Caco-2 (cell line): ENCODE measurements at regions not wholly inside any gene's neighbourhood (a gene's known extent, or its start where the extent isn't known, plus 50 kb on each side); places are given as distances from the start of the nearest gene placed in this dataset.

Source experiments
- BruUV-seq: library from RNA; stranded (reverse); fragments of 400-500 nt; replicated peaks from 2 replicates; lab custom pipeline; 2021; lab: Mats Ljungman, UMichigan
- CTCF ChIA-PET: fragments of 300-600 bp; sonication (Branson Sonifier 250); formaldehyde crosslinking; loops from one replicate; lab custom pipeline; 2022; ENCODE audit warnings: antibody characterized with exemption; lab: Charles Lee
- POLR2A ChIA-PET: fragments of 300-600 bp; sonication (Branson Sonifier 250); formaldehyde crosslinking; loops from one replicate; lab custom pipeline; 2022; ENCODE audit warnings: antibody characterized with exemption; lab: Charles Lee
- DNase-seq, 2 experiments: peaks; one replicate each; pipeline versions ENCODE4 v3.0.0 to v3.0.0-alpha.2; 2020 to 2022
- H3K27me3 ChIP-seq: replicated peaks from 2 replicates; pipeline ENCODE4 v1.6.0; 2011; ENCODE audit warnings: low read length; ENCODE audit not compliant: control insufficient read depth, insufficient read depth
- H3K36me3 ChIP-seq: 2 replicates; pipeline ENCODE4 v1.5.1; 2011; ENCODE audit warnings: low read length; ENCODE audit not compliant: control insufficient read depth, insufficient read depth
- H3K4me1 ChIP-seq: fragments of 250-450 bp; sonication (Bioruptor Pico); 2 replicates; pipeline ENCODE4 v1.5.1; 2020; ENCODE audit warnings: mild to moderate bottlenecking
- H3K4me3 ChIP-seq: 2 replicates; pipeline ENCODE4 v1.5.1; 2011; ENCODE audit warnings: low read depth, mild to moderate bottlenecking, control low read depth, low read length
- H3K9me3 ChIP-seq: fragments of 250-450 bp; sonication (Bioruptor Pico); 2 replicates; pipeline ENCODE4 v1.5.1; 2020; ENCODE audit warnings: mild to moderate bottlenecking, moderate library complexity
- H3K27ac Mint-ChIP-seq: one replicate; pipeline ENCODE4 v1.8.0; 2022; ENCODE audit warnings: mixed read lengths; ENCODE audit not compliant: unreplicated experiment
- H3K27me3 Mint-ChIP-seq: one replicate; pipeline ENCODE4 v1.8.0; 2022; ENCODE audit warnings: mixed read lengths; ENCODE audit not compliant: insufficient read depth, unreplicated experiment
- H3K36me3 Mint-ChIP-seq: one replicate; pipeline ENCODE4 v1.8.0; 2022; ENCODE audit warnings: mild to moderate bottlenecking, mixed read lengths; ENCODE audit not compliant: insufficient read depth, unreplicated experiment
- H3K4me1 Mint-ChIP-seq: one replicate; pipeline ENCODE4 v1.8.0; 2022; ENCODE audit warnings: low read depth, mixed read lengths; ENCODE audit not compliant: unreplicated experiment
- H3K4me3 Mint-ChIP-seq: one replicate; pipeline ENCODE4 v1.8.0; 2022; ENCODE audit warnings: mild to moderate bottlenecking, moderate library complexity, mixed read lengths; ENCODE audit not compliant: unreplicated experiment
- H3K9me3 Mint-ChIP-seq: one replicate; pipeline ENCODE4 v1.8.0; 2022; ENCODE audit warnings: mixed read lengths; ENCODE audit not compliant: unreplicated experiment
- intact Hi-C: fragments of 100-400 bp; cut with micrococcal nuclease; formaldehyde crosslinking; loops from one replicate; pipeline ENCODE4 v1.10.0; 2022; ENCODE audit not compliant: unreplicated experiment
- TF ChIP-seq, protein P1 (sequence below), 2 experiments: fragments of 200-600 bp in 1 of 2; IDR thresholded peaks; 1 replicate in 1 of 2; 2 replicates in 1 of 2; pipeline versions ENCODE4 v1.5.1 to v1.8.0; 2011 to 2022; ENCODE audit warnings: antibody characterized with exemption in 1 of 2, control low read depth in 1 of 2, inconsistent platforms in 1 of 2, low read depth in 1 of 2, low read length in 1 of 2, mild to moderate bottlenecking in 1 of 2, moderate library complexity in 1 of 2; ENCODE audit not compliant: insufficient read depth in 1 of 2, severe bottlenecking in 1 of 2, unreplicated experiment in 1 of 2

DNA sequence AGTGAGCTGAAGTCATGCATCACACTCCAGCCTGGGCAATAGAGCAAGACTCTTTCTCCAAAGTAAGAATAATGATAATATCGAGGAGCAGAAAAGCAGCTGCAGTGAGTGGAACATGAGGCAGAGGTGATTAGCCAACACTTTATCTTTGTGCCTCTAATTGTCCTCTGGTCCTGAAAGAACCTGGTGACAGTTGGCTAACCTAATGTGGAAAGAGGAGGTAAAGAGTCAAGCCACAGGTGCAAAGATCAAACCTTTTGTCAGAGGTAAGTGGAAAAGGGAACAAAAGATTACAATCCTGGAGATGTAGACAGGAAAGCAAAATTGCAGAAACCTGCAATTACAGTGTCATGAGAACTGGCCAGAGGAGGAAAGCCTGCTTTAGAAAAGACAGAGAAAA, 53.5 kb upstream of the LCLAT1 start:
- TF ChIP-seq, protein P1, sequence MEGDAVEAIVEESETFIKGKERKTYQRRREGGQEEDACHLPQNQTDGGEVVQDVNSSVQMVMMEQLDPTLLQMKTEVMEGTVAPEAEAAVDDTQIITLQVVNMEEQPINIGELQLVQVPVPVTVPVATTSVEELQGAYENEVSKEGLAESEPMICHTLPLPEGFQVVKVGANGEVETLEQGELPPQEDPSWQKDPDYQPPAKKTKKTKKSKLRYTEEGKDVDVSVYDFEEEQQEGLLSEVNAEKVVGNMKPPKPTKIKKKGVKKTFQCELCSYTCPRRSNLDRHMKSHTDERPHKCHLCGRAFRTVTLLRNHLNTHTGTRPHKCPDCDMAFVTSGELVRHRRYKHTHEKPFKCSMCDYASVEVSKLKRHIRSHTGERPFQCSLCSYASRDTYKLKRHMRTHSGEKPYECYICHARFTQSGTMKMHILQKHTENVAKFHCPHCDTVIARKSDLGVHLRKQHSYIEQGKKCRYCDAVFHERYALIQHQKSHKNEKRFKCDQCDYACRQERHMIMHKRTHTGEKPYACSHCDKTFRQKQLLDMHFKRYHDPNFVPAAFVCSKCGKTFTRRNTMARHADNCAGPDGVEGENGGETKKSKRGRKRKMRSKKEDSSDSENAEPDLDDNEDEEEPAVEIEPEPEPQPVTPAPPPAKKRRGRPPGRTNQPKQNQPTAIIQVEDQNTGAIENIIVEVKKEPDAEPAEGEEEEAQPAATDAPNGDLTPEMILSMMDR (IDR thresholded peaks at IDR 0.05; ENCODE audit: insufficient read depth in 1 of 2, low read depth in 1 of 2, low read length in 1 of 2, severe bottlenecking in 1 of 2, unreplicated experiment in 1 of 2) = no peak
- no peak overlapping the region for H3K27ac Mint-ChIP-seq
- intact Hi-C loops = no loop called here
- Histone ChIP-seq H3K36me3 (no peaks in the 10 kb centered on the region), H3K9me3 (no peaks in the 10 kb centered on the region), H3K27me3 (no peaks in the 10 kb centered on the region), H3K4me3 (no peak overlapping the region), H3K4me1 (no peaks in the 10 kb centered on the region)
- no peaks in the 10 kb centered on the region for H3K4me1 Mint-ChIP-seq
- H3K27me3 Mint-ChIP-seq = peaks cover 8% of the 10 kb centered on the region
- H3K36me3 Mint-ChIP-seq = no peaks in the 10 kb centered on the region
- no peak overlapping the region for H3K4me3 Mint-ChIP-seq
- ChIA-PET CTCF (no interaction called here), POLR2A (no interaction called here)
- DNase-seq = no peak
- H3K9me3 Mint-ChIP-seq = no peaks in the 10 kb centered on the region
- BruUV-seq = no TSS peak

DNA sequence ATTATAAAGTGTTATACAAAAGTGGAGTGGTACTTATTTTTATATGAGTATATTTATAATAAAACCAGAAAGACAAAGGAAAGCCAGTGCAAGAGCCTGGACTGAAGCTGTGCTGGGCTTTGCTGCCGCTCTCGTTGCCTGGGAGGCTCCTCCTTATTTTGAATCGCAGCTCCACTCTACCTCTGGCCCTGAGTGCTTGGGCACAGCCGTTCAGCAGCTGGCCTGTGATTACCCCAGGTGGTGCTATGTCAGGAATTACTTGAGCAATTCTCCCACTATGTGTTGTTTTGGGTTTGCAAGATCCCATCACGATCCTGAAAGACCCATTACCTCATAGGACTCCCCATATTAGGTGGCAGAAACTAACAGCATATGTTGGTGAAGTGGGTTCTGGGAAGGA, 53.0 kb upstream of the LCLAT1 start:
- TF ChIP-seq, protein P1 (IDR thresholded peaks at IDR 0.05; ENCODE audit: insufficient read depth in 1 of 2, low read depth in 1 of 2, low read length in 1 of 2, severe bottlenecking in 1 of 2, unreplicated experiment in 1 of 2) = no peak
- H3K27me3 ChIP-seq = no peaks in the 10 kb centered on the region
- intact Hi-C loops = no loop called here
- H3K36me3 ChIP-seq = no peaks in the 10 kb centered on the region
- no peaks in the 10 kb centered on the region for H3K9me3 ChIP-seq
- H3K4me1 ChIP-seq = no peaks in the 10 kb centered on the region
- no peak overlapping the region for H3K27ac Mint-ChIP-seq
- H3K4me3 ChIP-seq = no peak overlapping the region
- CTCF ChIA-PET = no interaction called here
- no peak overlapping the region for H3K4me3 Mint-ChIP-seq
- DNase-seq = no peak
- peaks cover 3% of the 10 kb centered on the region for H3K27me3 Mint-ChIP-seq
- no peaks in the 10 kb centered on the region for H3K4me1 Mint-ChIP-seq
- POLR2A ChIA-PET = no interaction called here
- H3K9me3 Mint-ChIP-seq = no peaks in the 10 kb centered on the region
- no TSS peak for BruUV-seq
- no peaks in the 10 kb centered on the region for H3K36me3 Mint-ChIP-seq

DNA sequence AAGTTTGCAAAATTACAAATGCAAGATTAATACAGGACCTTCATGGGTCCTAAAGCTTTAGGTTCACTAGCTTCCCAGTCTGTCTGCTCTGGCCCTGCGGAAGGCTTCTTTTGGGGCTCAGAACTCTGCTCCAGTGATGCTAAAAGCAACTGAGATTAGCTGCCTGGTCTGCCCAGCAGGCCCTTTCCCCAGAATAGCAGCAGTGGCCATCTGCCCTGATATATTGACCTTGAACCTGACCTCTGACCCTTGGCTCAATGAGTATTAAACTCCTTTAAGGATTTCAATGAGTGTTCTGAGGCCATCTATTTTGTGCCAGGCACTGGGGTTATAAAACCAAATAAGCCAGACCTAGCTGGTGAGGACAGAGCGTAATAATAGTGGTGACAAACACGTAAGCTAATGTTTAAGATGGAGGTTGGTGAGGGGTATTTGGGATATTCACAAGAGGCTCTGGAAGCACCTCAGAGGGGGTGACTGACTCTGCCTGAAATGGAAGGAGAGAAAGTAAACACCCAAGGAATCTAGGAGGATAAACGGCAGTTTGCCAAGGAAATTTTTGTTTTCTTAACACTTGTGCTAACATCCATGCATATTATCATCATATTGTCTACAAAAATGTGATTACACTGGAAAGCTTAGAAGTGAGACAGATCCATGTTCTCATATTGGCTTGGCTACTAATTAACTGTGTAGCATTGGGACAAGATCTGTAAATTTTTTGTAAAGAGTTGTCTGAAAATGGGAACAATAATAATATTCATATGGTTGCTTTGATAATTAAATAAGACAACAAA, 50.4 kb upstream of the LCLAT1 start:
- Mint-ChIP-seq H3K4me3 (no peak overlapping the region), H3K36me3 (no peaks in the 10 kb centered on the region), H3K27me3 (peaks cover 3% of the 10 kb centered on the region), H3K9me3 (no peaks in the 10 kb centered on the region), H3K27ac (no peak overlapping the region), H3K4me1 (no peaks in the 10 kb centered on the region)
- Histone ChIP-seq H3K4me1 (no peaks in the 10 kb centered on the region), H3K4me3 (no peak overlapping the region), H3K36me3 (no peaks in the 10 kb centered on the region), H3K27me3 (no peaks in the 10 kb centered on the region), H3K9me3 (no peaks in the 10 kb centered on the region)
- ChIA-PET POLR2A (no interaction called here), CTCF (no interaction called here)
- no peak for DNase-seq
- intact Hi-C loops = no loop called here
- no TSS peak for BruUV-seq
- TF ChIP-seq, protein P1 (IDR thresholded peaks at IDR 0.05; ENCODE audit: insufficient read depth in 1 of 2, low read depth in 1 of 2, low read length in 1 of 2, severe bottlenecking in 1 of 2, unreplicated experiment in 1 of 2) = no peak
